Lower leg skin (tissue), 4 donors: ENCODE measurements at regions not wholly inside any gene's neighbourhood (a gene's known extent, or its start where the extent isn't known, plus 50 kb on each side); places are given as distances from the start of the nearest gene placed in this dataset.

Experiments
- DNase-seq, 2 donors: peaks; one replicate each; pipeline ENCODE4 v3.0.0-alpha.2; 2019; ENCODE audit warnings: low spot score in 2 of 2
- H3K4me3 ChIP-seq: fragments of 200-600 bp; sonication (generic); 2 replicates; pipeline ENCODE4 v1.5.1; 2017; ENCODE audit warnings: mild to moderate bottlenecking, low read depth; ENCODE audit not compliant: poor library complexity, severe bottlenecking
- POLR2A ChIP-seq, 2 donors: fragments of 450-650 bp; IDR thresholded peaks; one replicate each; pipeline ENCODE4 v1.6.1; 2016 to 2017; ENCODE audit warnings: antibody characterized with exemption in 2 of 2, mild to moderate bottlenecking in 1 of 2, moderate library complexity in 1 of 2
- WGBS, 2 donors: methylation state at CpG; one replicate each; pipeline ENCODE4 v1.1.5; 2018; 5-methylcytosine and 5-hydroxymethylcytosine counted together
- intact Hi-C: fragments of 100-400 bp; cut with DNase I; formaldehyde crosslinking; loops from one replicate; pipeline ENCODE4 v1.15.0; 2023; ENCODE audit warnings: low total_unique reads
- TF ChIP-seq, protein P1 (sequence below), 3 donors: fragments of 450-650 bp; IDR thresholded peaks; one replicate each; pipeline ENCODE4 v1.5.1; 2016; ENCODE audit warnings: antibody characterized with exemption in 3 of 3, mild to moderate bottlenecking in 3 of 3, moderate library complexity in 2 of 3

DNA sequence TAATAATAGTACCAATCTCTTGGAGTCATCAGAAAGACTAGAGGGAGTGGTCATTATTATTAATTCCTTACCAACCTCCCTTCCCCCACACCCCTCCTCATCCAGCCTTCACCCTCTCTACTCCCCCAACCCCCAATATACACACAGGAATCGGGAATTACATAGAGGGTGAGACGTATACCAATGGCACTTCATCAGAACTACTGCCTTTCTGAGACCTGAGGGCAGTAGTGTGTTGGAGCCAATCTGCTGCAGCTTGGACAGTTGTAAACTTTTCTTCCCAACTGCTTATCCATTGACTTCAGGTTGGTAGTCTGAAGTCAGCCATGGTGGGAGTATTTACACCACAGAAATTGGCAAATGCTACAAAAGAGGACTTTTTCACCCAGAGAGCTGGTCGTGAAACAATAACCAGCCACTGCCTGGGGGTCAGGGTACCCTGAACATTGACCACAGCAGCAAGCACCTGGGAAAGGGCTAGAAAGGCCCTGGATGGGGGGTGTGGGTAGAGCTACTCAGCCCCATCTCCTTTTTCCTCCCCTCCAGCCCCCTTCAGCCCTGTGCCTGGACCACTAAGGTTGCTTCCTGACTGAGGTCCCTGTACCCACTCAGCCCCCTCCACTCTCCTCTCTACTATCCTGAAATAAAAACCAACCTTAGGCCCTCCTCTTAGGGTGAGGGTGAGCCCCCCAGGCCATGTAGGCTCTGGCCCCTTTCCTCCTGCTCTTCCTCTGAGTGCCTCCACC is 161.5 kb downstream of the MRPL14 start:
- DNase-seq, result no peak
- H3K4me3 ChIP-seq, result no peak overlapping the region
- 92 to 96% methylated on average over 3 of the region's 3 CpGs for WGBS, 2 donors
- intact Hi-C loops, result no loop called here
- TF ChIP-seq, protein P1, sequence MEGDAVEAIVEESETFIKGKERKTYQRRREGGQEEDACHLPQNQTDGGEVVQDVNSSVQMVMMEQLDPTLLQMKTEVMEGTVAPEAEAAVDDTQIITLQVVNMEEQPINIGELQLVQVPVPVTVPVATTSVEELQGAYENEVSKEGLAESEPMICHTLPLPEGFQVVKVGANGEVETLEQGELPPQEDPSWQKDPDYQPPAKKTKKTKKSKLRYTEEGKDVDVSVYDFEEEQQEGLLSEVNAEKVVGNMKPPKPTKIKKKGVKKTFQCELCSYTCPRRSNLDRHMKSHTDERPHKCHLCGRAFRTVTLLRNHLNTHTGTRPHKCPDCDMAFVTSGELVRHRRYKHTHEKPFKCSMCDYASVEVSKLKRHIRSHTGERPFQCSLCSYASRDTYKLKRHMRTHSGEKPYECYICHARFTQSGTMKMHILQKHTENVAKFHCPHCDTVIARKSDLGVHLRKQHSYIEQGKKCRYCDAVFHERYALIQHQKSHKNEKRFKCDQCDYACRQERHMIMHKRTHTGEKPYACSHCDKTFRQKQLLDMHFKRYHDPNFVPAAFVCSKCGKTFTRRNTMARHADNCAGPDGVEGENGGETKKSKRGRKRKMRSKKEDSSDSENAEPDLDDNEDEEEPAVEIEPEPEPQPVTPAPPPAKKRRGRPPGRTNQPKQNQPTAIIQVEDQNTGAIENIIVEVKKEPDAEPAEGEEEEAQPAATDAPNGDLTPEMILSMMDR (IDR thresholded peaks at IDR 0.05), result no peak
- no peak for TF ChIP-seq POLR2A (IDR thresholded peaks at IDR 0.05)

DNA sequence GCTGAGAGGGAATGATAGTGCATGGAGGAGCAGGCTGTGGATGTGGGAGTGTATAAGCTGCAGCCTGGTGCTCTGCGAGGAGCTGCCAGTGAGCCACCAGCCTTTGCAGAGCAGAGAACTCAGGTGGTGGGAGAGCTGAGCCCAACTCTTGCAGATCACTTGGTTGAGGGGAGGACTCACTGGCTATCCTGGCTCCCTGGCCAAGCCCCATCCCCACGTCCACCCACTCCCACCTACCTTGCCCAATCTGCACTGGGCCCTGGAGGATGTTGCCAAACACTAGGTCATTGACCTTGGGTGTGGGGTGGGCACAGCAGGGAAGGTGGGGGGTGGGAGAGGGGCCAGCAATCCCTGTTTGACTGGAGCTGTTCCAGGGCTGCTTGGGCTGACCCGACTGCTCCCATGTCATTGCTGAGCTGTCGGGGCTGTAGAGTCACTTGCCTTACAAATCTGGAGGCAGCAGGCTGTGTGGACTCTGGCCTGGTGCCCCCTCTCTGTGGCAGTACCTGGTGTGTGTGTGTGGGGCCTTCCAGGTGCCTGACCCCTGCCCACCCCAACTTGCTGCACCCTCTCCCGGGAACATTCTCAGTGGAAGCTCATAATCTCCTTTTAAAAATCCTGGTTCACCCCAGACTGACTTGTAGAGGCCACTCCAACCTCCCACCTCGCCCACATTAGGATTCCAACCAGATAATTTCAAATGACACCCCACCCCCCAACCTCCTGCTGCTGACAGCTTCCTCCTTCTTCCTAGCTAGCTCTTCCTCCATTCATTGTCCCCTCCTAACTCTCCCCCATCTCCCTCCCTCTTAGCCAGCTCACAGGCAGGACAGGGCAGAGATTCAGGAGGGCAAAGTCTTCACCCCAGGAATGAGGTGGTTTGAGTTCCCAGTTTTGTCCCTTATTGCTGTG is 162.3 kb downstream of the MRPL14 start:
- no peak overlapping the region for H3K4me3 ChIP-seq
- intact Hi-C loops, result no loop called here
- 79% methylated on average over 6 of the region's 6 CpGs for WGBS, 2 donors
- no peak for DNase-seq
- TF ChIP-seq, protein P1 (IDR thresholded peaks at IDR 0.05), result no peak
- TF ChIP-seq POLR2A (IDR thresholded peaks at IDR 0.05), result no peak

GRCh38 chr6:43963877-43964658 is 163.2 kb downstream of the MRPL14 start:
- TF ChIP-seq, protein P1 (IDR thresholded peaks at IDR 0.05), result no peak
- TF ChIP-seq POLR2A (IDR thresholded peaks at IDR 0.05), result no peak
- H3K4me3 ChIP-seq, result no peak overlapping the region
- intact Hi-C loops, result no loop called here
- no peak for DNase-seq
- 69 to 88% methylated on average over 6 of the region's 6 CpGs for whole genome bisulfite sequencing, 2 donors

DNA sequence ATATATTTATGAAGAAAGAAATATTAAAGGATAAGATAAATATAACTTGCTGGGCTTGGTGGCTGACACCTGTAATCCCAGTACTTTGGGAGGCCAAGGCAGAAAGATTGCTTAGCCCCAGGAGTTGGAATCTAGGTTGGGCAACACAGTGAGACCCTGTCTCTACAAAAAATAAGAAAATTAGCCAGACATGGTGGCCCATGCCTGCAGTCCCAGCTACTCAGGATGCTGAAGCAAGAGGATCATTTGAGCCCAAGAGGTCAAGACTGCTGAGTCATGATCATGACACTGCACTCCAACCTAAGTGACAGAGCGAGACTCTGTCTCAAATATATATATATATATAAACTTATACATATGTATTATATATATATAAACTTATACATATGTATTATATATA is 164.0 kb downstream of the MRPL14 start:
- 86 to 100% methylated on average over 1 of the region's 1 CpG for WGBS, 2 donors
- H3K4me3 ChIP-seq, result no peak overlapping the region
- DNase-seq, result no peak
- no peak for TF ChIP-seq POLR2A (IDR thresholded peaks at IDR 0.05)
- TF ChIP-seq, protein P1 (IDR thresholded peaks at IDR 0.05), result no peak
- intact Hi-C loops, result no loop called here

DNA sequence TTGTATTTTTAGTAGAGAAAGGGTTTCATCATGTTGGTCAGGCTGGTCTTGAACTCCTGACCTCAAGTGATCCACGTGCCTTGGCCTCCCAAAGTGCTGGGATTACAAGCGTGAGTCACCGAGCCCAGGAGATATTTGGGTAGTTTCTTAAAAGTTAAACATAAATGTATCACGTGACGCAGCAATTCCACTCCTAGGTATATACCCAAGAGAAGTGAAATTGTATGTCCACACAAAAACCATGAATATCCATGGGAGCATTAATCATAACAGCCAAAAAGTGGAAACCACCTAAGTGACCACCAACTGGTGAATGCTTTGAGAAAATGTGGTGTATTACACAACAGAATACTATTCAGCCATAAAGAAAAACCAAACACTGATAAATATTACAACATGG is 164.8 kb downstream of the MRPL14 start:
- H3K4me3 ChIP-seq, result no peak overlapping the region
- no peak for DNase-seq
- TF ChIP-seq, protein P1 (IDR thresholded peaks at IDR 0.05), result no peak
- TF ChIP-seq POLR2A (IDR thresholded peaks at IDR 0.05), result no peak
- WGBS, 2 donors, result 92 to 93% methylated on average over 5 of the region's 5 CpGs
- intact Hi-C loops, result no loop called here
